ENCODE measurements at regions not wholly inside any gene's neighbourhood (a gene's known extent, or its start where the extent isn't known, plus 50 kb on each side); places are given as distances from the start of the nearest gene placed in this dataset.

GRCh38 chr7:97659363-97660045, 72.4 kb upstream of the TAC1 start:
- TF ChIP-seq POLR2A (IDR thresholded peaks at IDR 0.05; ENCODE audit: low read length) (no peak), GATA1 (IDR thresholded peaks at IDR 0.05; ENCODE audit: low read depth, low read length) (no peak)
